ENCODE measurements at regions not wholly inside any gene's neighbourhood (a gene's known extent, or its start where the extent isn't known, plus 50 kb on each side); places are given as distances from the start of the nearest gene placed in this dataset.
A peak's percentile ranks its signal among the peaks of the same experiment; 100 is the strongest.

- Histone ChIP-seq H3K27ac (peak overlapping the region; percentile 43), H3K4me1 (peaks cover 21% of the 10 kb centered on the region), H3K9me3 (no peaks in the 10 kb centered on the region), H3K36me3 (no peaks in the 10 kb centered on the region), H3K27me3 (ENCODE audit: low read depth) (no peaks in the 10 kb centered on the region), H3K4me3 (no peak overlapping the region)
- no peak for TF ChIP-seq CTCF (IDR thresholded peaks at IDR 0.05)
- intact Hi-C loops (cut with DNase I), result no loop called here
- DNase-seq (peak; percentile 52), ATAC-seq (peak; percentile 21 to 71)
Measured at GRCh38 chr13:26968431-26969341, 202.9 kb downstream of the USP12 start.

DNA sequence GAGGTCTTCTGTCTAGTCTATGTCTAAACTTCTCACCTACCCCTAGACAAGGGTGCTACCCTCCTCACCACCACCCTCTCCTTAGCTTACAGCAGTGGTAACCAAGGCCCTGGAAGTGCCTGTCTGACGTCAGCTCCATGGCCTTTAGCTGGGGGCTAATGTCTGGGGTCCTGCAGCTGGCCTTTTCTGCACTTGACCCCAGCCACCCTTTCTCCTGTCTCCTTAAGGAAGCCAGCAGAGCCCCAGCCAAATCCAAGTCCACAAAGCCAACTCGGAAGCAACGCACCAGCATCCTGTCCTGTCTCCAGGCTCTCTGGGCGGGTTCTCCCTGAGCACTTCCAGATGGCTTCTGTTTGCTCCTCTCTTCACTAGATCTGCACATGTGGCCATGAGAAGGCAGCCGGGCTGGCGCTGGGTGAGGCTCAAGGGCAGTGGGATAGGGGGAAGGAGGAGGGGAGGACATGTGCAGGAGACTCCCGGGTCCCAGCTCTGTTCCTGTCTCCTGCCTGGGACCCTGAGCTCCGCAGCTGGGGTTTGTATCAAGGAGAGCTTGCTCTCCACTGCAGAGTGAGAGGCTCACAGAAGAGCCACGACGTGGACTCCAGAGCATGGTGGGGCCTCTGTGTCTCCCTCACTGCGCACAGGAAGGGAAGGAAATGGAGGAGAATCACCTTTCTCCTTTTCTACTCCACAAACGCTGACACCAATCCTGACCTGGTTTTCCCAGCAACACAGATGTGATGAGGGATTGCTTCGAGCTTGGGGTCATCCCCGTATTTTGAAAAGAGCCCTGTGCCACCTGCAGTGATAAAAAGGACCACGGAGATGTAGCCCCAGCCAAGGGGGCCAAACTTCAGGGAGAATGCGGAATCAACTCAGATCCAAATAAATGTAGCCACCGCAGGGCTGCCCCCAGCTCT is 204.2 kb downstream of the USP12 start:
- no peak for TF ChIP-seq CTCF (IDR thresholded peaks at IDR 0.05)
- ATAC-seq (no peak), DNase-seq (peak; percentile 37)
- intact Hi-C loops (cut with DNase I), result no loop called here
- Histone ChIP-seq H3K4me3 (no peak overlapping the region), H3K27me3 (ENCODE audit: low read depth) (no peaks in the 10 kb centered on the region), H3K9me3 (no peaks in the 10 kb centered on the region), H3K36me3 (no peaks in the 10 kb centered on the region), H3K27ac (no peak overlapping the region), H3K4me1 (peaks cover 21% of the 10 kb centered on the region)

DNA sequence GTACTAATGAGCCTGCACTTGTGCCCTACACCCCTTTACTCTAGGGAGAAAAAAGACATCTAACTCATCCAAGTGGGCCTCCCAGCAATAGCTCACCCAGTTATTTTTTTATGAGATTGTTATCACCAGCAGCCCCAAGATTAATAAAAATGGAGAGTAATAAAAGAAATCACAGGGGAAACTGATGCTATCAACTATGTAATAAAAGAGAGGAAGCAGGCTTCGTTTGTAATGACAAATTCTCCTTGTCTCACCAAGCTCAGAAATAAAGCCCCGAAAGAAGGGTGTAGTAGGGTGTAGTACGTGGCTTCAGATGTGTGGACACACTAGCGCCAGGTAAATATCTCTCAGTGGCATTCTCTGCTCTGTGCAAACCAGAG is 204.9 kb downstream of the USP12 start:
- no peak overlapping the region for H3K27ac ChIP-seq
- peaks cover 21% of the 10 kb centered on the region for H3K4me1 ChIP-seq
- intact Hi-C loops (cut with DNase I), result no loop called here
- TF ChIP-seq CTCF (IDR thresholded peaks at IDR 0.05), result no peak
- no peaks in the 10 kb centered on the region for H3K27me3 ChIP-seq (ENCODE audit: low read depth)
- H3K9me3 ChIP-seq, result no peaks in the 10 kb centered on the region
- DNase-seq (no peak), ATAC-seq (no peak)
- no peak overlapping the region for H3K4me3 ChIP-seq
- H3K36me3 ChIP-seq, result no peaks in the 10 kb centered on the region

DNA sequence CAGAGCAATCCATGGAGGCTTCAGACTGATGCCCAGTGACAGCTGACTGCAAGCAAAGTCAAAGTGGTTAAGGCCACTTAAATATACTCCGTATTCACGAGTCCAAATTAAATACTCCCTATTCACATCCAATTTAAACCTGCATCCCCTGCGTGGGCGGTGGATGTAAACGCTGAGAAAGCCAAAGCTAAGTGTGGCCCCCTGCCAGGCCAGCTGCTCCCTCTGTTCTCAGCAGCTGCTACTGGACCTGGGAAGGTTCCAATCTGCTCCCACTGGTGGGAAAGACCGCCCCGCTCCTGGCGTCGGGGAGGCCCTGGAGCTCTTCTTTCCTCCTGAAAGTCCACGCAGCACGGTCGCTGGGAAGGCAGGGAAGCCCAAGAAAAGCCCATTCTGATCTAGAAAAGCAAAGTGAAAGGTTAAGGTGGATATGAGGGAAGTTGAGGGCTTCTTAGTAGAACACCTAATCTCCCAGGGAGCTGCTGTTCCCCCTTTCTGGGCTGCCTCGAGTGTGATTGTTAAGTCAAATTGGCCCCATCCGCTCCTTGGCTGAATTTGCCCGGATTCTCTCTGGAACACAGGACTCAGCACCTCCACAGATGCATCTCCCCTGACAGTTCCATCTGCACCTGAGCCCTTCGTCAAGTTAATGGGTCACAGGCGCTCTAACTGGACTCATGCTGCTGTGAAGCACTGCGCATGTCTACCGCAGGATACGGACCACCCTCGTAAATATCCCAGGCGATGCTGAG is 205.5 kb downstream of the USP12 start:
- Histone ChIP-seq H3K4me1 (peaks cover 21% of the 10 kb centered on the region), H3K9me3 (no peaks in the 10 kb centered on the region), H3K36me3 (no peaks in the 10 kb centered on the region), H3K4me3 (no peak overlapping the region), H3K27me3 (ENCODE audit: low read depth) (no peaks in the 10 kb centered on the region), H3K27ac (no peak overlapping the region)
- no peak for ATAC-seq
- DNase-seq, result peak; percentile 45
- intact Hi-C loops (cut with DNase I), result no loop called here
- no peak for TF ChIP-seq CTCF (IDR thresholded peaks at IDR 0.05)

Data from lower lobe of right lung (tissue), 2 donors.